Adrenal gland (tissue), 5 donors: ENCODE measurements at regions not wholly inside any gene's neighbourhood (a gene's known extent, or its start where the extent isn't known, plus 50 kb on each side); places are given as distances from the start of the nearest gene placed in this dataset.

Experiments used
- CTCF ChIP-seq, 6 experiments: fragments of 450-650 bp in 4 of 6; fragments of 200-600 bp in 2 of 6; sonication (generic) in 1 of 6; IDR thresholded peaks; 1 replicate in 5 of 6; 2 replicates in 1 of 6; pipeline versions ENCODE4 v1.5.1 to v1.8.0; 2016 to 2021; ENCODE audit warnings: antibody characterized with exemption in 6 of 6, mild to moderate bottlenecking in 2 of 6, moderate library complexity in 1 of 6
- POLR2A ChIP-seq, 2 donors: fragments of 450-650 bp; IDR thresholded peaks; one replicate each; pipeline ENCODE4 v1.6.1; 2017; ENCODE audit warnings: antibody characterized with exemption in 2 of 2, mild to moderate bottlenecking in 2 of 2, moderate library complexity in 1 of 2
- donor health status: DM: no; HTN: no; CAD: no.

GRCh38 chr17:6245301-6246177 lies 175.4 kb downstream of the WSCD1 start:
- TF ChIP-seq POLR2A (IDR thresholded peaks at IDR 0.05) (no peak), CTCF (IDR thresholded peaks at IDR 0.05) (no peak)
